DND-41 (cell line): ENCODE measurements at regions not wholly inside any gene's neighbourhood (a gene's known extent, or its start where the extent isn't known, plus 50 kb on each side); places are given as distances from the start of the nearest gene placed in this dataset.

Source experiments
- CTCF ChIP-seq: IDR thresholded peaks from 2 replicates; pipeline ENCODE4 v1.5.1; 2012; ENCODE audit warnings: borderline replicate concordance, low read length, moderate library complexity, mild to moderate bottlenecking; ENCODE audit not compliant: poor library complexity, severe bottlenecking; ENCODE audit errors: extremely low read depth
- EZH2 ChIP-seq: IDR thresholded peaks from 3 replicates; pipeline ENCODE4 v1.6.1; 2012; ENCODE audit warnings: borderline replicate concordance, low read depth, mild to moderate bottlenecking, moderate library complexity, low read length, inconsistent platforms; ENCODE audit not compliant: severe bottlenecking

- TF ChIP-seq EZH2 = no peak
- no peak for TF ChIP-seq CTCF
These were observed 91.9 kb upstream of the PRR5 start for GRCh38 chr22:44610071-44610470.
